HG03045 (cell line): ENCODE measurements at regions not wholly inside any gene's neighbourhood (a gene's known extent, or its start where the extent isn't known, plus 50 kb on each side); places are given as distances from the start of the nearest gene placed in this dataset.
"Not testable (repeated sequence)": the region's sequence is repeated elsewhere in the genome, so short reads cannot be mapped to it uniquely, and the experiment has no call there.

Experiments used
- ATAC-seq: cut with Tn5 transposase; IDR thresholded peaks from one replicate; pipeline ENCODE4 v1.9.1; 2021; ENCODE audit warnings: mild to moderate bottlenecking, moderate library complexity; ENCODE audit not compliant: unreplicated experiment

DNA sequence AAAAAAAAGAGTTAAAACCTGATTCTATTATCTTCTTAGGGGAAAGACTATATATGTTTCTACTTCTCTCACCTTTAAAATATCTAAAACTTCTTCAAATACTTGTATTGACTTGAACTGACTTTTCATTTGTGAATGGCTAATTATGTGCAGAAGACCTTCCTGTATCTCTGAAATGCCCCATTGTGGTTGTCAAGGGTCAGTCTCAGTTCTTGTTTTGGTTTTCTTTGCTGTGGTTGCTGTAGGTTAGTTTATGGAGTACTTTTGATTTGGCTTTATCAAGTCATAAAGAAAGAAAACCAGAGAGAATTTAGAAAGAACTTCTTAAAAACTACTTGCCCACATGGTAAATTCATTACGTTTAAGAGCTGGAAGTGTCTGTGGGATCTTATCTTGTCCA is 345.3 kb upstream of the POU1F1 start:
- no peak for ATAC-seq

DNA sequence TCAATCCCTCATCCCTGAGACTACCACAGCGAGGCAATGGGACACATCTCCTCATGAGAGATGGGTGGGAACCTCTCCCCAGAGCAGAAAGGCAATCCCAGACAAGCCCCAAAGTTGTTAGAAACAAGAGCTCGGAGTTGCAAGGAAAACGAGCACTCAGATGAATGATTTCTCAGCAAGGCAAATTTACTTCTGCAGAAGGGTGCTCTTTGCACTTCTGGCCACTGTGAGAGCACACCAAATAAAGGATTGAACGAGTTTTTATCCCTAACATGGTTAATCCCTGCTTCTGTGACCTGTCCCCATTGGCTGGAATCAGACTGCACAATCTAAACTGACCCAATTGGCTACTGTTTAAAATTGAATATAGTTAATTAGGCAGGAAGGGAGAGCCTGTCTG is 339.1 kb upstream of the POU1F1 start:
- ATAC-seq: no peak

DNA sequence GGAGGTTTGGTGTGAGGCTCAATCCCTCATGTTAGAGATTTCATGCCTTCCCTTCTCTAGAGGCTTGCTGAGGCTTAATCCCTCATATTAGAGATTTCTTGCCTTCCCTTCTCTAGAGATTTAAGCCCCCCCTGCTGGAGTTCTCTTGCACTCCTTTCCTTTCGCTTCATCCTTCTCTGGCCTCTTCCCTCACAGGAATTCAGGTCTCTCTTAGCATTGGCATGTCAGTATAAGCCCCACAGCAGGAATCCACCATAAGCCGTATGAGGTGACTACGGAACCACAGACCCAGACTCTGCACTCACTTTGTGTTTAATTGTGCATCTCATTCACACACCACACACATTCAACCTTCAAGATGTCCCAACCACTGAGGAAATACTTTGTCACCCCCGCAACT is 338.6 kb upstream of the POU1F1 start:
- ATAC-seq: no peak

DNA sequence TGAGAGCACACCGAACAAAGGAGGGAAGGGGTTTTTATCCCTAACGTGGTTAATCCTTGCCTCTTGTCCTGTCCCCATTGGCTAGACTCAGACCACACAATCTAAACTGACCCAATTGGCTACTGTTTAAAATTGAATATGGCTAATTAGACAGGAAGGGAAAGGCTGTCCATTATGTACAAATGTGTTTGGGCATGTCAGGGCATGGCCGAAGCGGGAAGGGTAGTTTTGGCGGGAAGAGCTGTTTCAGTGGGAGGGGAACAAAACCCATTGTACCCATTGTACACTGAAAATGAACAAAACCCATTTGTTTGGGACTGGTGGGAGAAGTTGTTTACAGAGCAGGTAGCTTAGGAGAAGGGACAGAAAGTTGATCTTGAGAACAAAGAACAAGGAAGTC is 330.9 kb upstream of the POU1F1 start:
- ATAC-seq: no peak

DNA sequence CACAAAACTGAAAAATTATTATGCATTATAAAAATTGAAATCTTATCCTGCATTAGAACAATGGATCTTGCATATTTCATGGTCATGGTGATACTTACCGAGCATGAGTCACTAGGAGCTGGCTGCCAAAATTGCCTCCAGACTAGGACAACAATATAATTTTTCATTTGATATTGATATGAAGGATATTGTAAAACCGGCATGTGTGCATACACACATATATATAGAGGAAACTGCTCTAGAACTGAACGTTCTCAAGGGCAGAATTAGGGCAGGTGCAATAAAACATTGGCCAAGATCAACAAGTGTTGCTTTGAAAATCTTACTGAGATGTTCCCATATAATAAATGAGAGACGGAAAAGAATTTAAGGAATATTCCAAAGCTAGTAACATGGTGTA is 319.4 kb upstream of the POU1F1 start:
- no peak for ATAC-seq

DNA sequence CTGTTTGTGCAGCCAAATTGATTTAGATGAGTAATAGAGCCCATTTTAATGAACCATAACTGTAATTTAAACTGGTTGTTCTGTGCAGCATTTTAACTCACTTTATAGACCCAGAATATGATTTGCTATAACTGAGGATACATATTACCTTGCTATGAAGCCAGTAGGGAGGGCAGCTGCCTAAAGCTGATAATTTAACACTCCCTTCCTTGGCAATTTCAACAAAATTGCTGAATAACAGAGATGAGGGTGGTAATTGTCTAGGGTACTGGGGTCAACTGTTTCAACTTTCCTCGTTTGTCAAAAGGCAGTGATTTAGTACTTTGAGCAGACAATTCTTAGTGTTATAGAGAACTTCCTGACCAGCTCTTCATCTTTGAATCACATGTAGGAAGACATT is 304.9 kb upstream of the POU1F1 start:
- no peak for ATAC-seq

DNA sequence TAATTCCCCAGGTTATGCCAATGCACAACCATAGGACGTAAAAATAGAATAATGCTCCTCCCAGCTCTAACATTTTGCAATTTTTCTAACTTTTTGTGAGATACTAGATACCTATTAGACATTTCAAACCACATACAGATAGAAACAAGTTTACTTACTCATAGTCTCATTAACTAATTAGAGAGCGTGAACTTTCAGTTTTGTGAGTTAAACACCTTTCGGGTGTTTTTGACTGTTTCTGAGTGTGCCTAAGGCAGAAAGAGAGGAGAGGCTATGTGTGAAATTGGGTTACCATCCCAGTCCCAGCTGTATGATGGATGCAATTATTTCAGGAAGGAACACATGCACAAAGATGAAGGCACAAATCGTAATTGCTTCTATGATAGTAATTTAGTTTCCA is 300.4 kb upstream of the POU1F1 start:
- ATAC-seq: no peak

DNA sequence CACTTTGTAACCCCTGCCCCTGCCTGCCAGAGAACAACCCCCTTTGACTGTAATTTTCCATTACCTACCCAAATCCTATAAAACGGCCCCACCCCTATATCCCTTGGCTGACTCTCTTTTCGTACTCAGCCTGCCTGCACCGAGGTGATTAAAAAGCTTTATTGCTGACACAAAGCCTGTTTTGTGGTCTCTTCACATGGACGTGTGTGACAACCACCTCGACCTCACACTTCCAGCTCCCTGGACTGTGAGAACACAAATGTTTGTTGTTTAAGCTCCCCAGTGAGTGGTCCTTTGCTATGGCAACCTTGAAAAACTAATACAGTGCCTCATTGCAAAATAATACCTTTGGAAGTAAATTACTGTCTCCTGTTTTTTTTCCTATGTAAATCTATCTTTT is 299.2 kb upstream of the POU1F1 start:
- ATAC-seq: no peak

DNA sequence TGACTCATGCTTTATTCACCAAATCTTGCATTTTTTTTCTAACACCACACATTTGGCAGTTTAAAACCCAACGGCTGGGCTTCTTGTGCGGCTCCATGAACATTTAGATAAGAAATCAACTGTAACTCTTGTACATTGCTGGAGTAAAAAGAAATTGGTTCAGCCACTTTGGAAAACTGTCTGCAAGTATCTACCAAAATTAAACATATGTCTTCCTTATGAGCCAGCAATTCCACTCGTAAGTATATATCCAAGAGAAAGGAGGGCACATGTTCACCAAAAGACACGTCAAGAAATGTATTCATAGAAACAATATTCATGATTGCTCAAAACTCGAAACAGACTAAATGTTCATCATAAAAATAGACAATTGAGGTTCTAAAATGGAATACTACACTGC is 291.9 kb upstream of the POU1F1 start:
- ATAC-seq: no peak

DNA sequence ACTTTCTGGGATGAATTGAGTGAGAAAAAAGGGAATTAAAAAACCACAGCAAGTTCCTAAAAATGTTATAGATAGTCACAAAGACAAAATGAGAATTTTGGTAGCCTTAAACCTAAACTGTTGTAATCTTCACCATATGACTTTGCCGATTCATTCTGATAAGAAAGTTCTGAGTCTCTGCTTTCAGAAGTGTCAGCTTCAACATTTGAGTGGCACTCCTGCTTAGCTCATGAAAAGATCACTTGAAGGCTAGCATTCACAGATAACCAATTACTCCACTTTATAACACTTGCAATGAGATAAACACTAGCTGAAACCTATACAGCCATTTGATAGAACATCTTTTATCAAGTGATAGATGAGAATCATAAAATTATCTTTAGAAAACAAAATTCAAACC is 288.1 kb upstream of the POU1F1 start:
- no peak for ATAC-seq

DNA sequence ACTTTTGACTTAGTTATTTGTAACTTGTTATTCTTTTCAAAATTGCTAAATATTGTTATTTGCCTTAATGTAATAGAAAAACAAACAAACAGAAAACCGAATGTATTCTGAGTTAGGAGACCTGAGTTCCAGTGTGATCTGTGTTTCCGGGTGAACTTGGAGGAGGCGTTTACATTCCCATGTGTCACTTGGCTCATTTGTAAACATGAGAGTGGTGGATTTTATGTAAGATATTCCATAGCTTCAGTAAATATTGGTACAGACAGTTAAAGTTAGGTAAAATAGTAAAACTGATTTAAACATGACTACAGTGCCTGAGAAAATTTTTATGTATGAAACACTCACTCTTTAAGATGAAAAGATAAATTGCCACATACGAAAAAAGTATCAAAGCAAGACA is 287.3 kb upstream of the POU1F1 start:
- no peak for ATAC-seq

DNA sequence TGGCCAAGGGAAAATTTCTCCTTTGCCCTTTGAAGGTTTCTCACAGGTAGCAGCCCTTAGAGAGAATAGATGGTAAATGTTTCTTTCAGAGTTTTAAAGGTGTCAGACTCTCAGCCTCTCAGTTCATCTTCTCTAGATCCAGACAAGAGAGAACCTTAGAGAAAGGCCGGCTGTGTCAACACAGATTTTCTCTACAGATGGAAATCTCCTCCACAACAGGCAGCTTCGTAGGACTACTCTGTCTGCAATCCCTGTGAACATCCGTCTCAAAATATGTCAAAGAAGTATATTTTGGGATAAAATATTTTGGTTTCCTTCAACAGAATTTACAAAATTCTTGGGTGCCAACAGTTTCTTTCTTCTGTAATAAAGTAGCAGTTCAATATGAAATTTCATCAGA is 282.1 kb upstream of the POU1F1 start:
- no peak for ATAC-seq

DNA sequence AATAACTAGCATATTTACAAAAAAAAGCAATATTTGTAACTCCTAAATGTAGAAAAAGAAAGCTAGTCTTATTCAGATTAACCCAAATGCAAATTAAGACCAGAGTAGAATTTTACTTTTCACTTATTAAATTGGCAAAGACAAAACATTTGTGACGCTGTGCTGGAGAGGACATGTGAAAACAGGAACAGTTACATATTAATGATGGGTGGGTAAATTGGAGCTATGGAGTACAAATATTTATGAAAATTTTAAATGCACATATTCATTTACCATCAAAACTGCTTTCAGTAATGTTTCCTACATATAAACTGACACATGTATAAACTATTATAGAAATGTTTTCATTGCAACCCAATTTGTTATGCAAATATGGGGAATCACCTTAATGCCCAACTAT is 278.9 kb upstream of the POU1F1 start:
- ATAC-seq: no peak

DNA sequence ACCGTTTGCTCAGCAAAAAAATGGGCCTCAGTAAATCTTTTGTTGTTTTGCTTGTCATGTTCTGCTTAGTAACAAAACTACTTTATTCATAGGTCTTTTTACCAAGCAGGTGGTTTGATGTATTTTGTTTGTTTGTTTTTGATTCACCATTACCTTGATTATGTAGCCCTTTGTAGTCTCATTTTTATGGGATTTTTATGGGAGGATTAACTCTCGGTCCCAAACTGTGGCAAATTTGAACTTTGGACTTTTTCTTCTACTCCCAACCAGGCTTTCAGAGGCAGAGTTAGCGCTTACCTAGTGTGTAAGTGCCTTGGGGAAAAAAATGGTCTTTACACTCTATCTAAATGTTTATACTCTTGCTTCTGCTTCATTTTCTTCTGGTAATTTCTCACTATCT is 276.7 kb upstream of the POU1F1 start:
- ATAC-seq: no peak

DNA sequence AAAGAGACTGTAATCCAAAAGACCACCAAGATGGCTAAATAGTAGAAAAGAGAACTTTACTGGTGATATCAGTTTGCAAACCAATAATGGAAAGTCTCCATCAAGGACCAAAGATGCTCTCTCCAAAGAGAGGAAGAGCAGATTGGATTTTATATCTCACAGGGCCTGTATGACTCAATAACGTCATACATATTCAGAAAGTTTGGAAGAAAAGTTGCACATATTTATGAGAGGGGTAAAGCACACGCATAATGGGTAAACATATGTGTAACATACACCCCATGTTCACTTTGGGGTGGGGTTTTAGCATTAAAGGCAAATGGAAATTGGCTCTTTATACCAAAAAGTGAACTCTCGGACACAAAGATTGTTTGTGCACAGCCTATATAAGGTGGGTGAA is 274.5 kb upstream of the POU1F1 start:
- ATAC-seq: no peak

DNA sequence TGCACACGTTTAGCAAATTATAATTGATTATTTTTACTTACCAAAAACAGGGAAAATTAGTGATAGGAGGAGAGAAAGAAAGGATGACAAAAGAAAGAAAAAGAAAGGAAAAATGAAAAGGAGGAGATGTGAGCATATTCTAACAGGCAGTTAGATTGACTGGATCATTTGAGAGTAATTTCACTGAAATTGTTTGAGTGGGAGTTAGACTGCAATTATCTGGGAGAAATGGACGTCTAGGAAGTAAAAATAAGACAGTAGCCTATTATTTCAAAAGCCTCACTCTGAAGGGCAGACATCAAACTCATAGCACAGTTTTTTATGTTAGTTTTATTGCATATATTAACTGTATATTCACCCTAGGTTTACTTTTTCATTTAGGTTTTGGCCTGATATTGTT is 272.8 kb upstream of the POU1F1 start:
- ATAC-seq: no peak

DNA sequence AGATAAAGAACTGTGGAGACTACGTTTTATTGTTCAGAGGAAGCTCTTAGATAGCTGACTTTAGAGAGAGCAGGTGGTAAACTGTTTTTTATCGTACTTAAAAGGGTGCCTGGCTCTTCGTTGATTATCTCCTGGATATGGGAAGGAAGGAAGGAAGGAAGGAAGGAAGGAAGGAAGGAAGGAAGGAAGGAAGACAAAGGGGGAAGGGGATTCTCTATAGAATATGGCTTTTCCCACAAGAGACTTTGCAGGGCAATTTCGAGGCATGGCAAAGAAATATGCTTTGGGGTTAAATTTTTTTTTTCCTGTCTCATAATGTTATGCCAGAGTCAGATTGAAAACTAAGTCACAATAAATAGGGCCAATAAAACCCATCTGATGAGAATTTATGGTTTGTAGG is 271.9 kb upstream of the POU1F1 start:
- ATAC-seq: no peak

DNA sequence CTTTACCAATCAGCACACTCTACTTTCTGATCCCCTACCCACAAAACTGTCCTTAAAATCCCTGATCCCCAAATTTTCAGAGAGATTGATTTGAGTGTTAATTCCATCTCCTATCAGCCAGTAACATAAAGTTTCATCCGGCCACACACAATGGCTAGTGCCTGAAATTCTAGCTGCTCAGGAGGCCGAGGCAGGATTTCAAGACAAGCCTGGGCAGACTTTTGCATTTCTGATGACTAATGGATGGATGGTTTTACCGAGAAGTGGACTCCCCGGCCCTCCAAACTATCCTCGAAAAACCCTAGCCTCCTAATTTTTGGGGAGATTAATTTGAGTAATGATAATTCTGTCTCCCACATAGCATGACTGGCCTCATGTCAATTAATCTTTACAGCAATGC is 269.8 kb upstream of the POU1F1 start:
- ATAC-seq: no peak

DNA sequence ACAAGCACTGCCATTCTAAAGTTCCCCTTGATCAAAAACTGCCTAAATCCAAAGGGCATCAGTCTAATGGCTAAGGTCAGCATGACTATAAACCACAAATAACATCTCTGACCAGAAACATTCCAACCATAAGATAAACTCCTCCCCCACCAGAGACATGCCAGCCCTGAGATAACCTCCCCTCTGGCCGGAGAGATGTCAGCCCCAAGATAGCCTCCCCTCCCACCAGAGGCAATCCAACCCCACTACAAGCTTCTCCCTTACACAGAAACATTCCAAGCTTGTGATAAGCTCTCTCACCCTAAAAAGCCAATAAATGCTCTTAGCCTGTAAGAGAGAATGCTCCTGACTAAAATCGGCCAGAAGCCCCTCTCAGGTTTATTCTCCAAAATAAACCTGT is 267.0 kb upstream of the POU1F1 start:
- not testable (repeated sequence) for ATAC-seq

DNA sequence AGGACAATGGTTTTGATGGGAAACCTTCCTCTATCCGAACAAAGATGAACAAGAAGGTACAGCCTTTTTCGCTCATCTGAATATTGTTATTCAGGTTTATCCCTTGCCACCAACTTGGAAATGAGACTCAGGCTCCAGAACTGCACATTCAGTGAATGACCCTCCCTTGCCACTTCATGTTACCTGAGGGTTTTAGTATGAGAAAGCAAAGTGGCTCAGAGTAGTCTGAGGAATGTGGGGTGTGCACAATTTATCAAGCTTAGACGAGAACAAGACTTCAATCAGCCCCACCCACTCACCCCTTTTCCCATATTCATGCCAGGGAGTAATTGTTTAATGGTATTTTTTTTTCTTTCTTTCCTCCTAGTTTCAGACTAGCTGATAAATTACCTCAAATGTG is 265.3 kb upstream of the POU1F1 start:
- no peak for ATAC-seq

DNA sequence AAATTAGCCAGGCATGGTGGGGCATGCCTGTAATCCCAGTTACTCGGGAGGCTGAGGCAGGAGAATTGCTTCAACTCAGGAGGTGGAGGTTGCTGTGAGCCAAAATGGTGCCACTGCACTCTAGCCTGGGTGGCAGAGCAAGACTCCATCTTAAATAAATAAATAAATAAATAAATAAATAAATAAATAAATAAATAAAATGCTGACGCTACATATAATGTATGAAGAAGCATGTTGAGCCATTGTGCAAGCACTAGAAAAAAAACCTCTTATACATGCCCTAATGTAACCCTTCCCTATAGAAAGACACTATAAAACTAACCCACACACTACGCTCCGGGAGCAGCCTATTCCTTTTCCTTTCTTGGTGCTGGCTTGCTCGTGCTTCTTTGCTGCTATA is 262.3 kb upstream of the POU1F1 start:
- ATAC-seq: not testable (repeated sequence)

DNA sequence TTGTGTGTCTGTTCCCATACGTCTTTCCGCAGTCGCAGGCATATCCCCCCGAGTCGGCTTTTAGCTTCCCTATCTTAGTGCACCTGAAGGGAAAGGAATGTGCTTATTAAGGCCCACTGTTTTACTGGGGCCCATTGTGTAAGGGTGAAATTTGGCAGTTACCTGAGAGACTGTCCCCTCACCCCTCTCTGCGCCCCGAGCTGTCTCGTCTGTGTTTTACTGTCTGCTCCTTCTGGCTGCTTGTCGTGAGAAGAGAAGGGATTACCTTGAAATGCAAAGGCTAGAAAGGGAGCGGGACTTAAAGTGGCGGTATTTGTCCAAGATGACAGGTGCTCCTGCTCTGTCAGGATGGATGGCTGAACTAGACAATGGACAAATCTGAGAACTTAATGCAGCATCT is 233.0 kb upstream of the POU1F1 start:
- ATAC-seq: no peak

DNA sequence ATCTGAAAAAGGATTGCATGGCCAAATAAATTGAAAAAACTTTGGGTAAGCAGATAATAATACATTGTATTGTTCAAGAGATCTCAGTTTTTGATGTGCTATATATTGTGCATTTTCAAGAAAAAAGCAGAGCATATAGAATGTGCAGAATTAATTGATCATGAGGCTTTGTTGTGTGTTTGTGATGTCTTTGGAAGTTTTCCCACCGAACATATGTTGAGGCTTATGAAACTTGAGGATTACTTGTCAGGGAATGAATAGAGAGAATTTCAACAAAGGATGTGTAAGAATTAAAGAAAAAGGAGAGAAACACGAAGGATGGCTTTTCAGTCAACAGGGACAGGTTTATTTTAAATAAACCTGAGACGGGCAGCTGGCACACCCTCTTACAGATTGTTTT is 232.5 kb upstream of the POU1F1 start:
- no peak for ATAC-seq

DNA sequence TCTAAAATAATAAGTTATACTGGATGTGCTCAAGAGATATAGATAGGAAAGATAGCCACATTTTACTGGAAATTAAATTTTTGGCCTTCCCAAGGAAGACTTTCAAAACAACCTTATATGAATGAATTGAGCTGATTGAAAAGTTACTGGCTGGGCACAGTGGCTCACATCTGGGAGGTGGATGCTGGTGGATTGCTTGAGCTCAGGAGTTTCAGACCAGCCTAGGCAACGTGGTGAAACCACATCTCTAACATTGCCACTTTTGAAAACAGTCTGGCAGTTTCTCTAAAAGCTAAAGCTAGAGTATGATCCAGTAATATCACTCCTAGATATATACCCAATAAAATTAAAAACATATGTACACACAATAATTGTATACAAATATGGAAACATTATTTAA is 231.4 kb upstream of the POU1F1 start:
- ATAC-seq: no peak
